LNCAP (cell line): ENCODE measurements at regions not wholly inside any gene's neighbourhood (a gene's known extent, or its start where the extent isn't known, plus 50 kb on each side); places are given as distances from the start of the nearest gene placed in this dataset.

ENCODE experiments used
- CTCF ChIP-seq: fragments of 450-650 bp; IDR thresholded peaks from 2 replicates; pipeline ENCODE4 v1.5.1; 2017; ENCODE audit warnings: mild to moderate bottlenecking

- no peak for TF ChIP-seq CTCF
These were observed 97.3 kb downstream of the CCDC71L start for GRCh38 chr7:106563466-106564150.

GRCh38 chr7:106562711-106563366 lies 98.1 kb downstream of the CCDC71L start:
- no peak for TF ChIP-seq CTCF

GRCh38 chr7:106561666-106562411 lies 99.1 kb downstream of the CCDC71L start:
- TF ChIP-seq CTCF: no peak

- TF ChIP-seq CTCF: no peak
These were observed 99.8 kb downstream of the CCDC71L start for GRCh38 chr7:106561151-106561550.

- no peak for TF ChIP-seq CTCF
These were observed 100.5 kb downstream of the CCDC71L start for GRCh38 chr7:106560482-106560881.

GRCh38 chr7:106553446-106553836 lies 107.5 kb downstream of the CCDC71L start:
- no peak for TF ChIP-seq CTCF

GRCh38 chr7:106552645-106553445 lies 108.1 kb downstream of the CCDC71L start:
- no peak for TF ChIP-seq CTCF
